GM23338 (cell line): ENCODE measurements at regions not wholly inside any gene's neighbourhood (a gene's known extent, or its start where the extent isn't known, plus 50 kb on each side); places are given as distances from the start of the nearest gene placed in this dataset.

Experiments
- ATAC-seq: fragments of 200-7000 bp; cut with Tn5 transposase; 3 replicates; pipeline ENCODE4 v1.9.1; 2020
- DNase-seq: peaks from one replicate; pipeline ENCODE4 v3.0.0-alpha.2; 2015; ENCODE audit warnings: low spot score
- H2AFZ ChIP-seq: fragments of 200-600 bp; sonication (generic); 2 replicates; pipeline ENCODE4 v1.8.0; 2016; ENCODE audit warnings: antibody characterized with exemption, mild to moderate bottlenecking, moderate library complexity
- H3F3A ChIP-seq: fragments of 200-600 bp; sonication (generic); replicated peaks from 2 replicates; pipeline ENCODE4 v1.8.0; 2017; ENCODE audit warnings: antibody characterized with exemption, mixed run types, low read depth
- H3K27ac ChIP-seq: fragments of 200-600 bp; sonication (generic); 2 replicates; pipeline ENCODE4 v1.6.1; 2016; ENCODE audit warnings: low read depth
- H3K27me3 ChIP-seq: fragments of 200-600 bp; sonication (generic); 2 replicates; pipeline ENCODE4 v1.8.0; 2016; ENCODE audit warnings: mild to moderate bottlenecking, mixed run types, moderate library complexity; ENCODE audit not compliant: insufficient read depth
- H3K36me3 ChIP-seq: fragments of 200-600 bp; sonication (generic); 2 replicates; pipeline ENCODE4 v1.8.0; 2016; ENCODE audit warnings: mild to moderate bottlenecking; ENCODE audit not compliant: insufficient read depth
- H3K4me1 ChIP-seq: fragments of 200-600 bp; sonication (generic); 2 replicates; pipeline ENCODE4 v1.8.0; 2016; ENCODE audit warnings: mild to moderate bottlenecking, moderate library complexity; ENCODE audit not compliant: insufficient read depth
- H3K4me2 ChIP-seq: fragments of 200-600 bp; sonication (generic); 2 replicates; pipeline ENCODE4 v1.7.1; 2017; ENCODE audit warnings: mixed run types
- H3K4me3 ChIP-seq: fragments of 200-600 bp; sonication (generic); 2 replicates; pipeline ENCODE4 v1.6.1; 2016; ENCODE audit warnings: mixed run types
- H3K79me2 ChIP-seq: fragments of 200-600 bp; sonication (generic); replicated peaks from 2 replicates; pipeline ENCODE4 v1.8.0; 2017; ENCODE audit warnings: mild to moderate bottlenecking; ENCODE audit not compliant: insufficient read depth
- H3K9me2 ChIP-seq: fragments of 200-600 bp; sonication (generic); 2 replicates; pipeline ENCODE4 v1.8.0; 2017; ENCODE audit not compliant: insufficient read depth
- H4K20me1 ChIP-seq: fragments of 200-600 bp; sonication (generic); replicated peaks from 2 replicates; pipeline ENCODE4 v1.8.0; 2017; ENCODE audit warnings: mild to moderate bottlenecking; ENCODE audit not compliant: insufficient read depth
- H3K27ac Mint-ChIP-seq: 2 replicates; pipeline ENCODE4 v1.8.0; 2020; ENCODE audit warnings: inconsistent platforms, mild to moderate bottlenecking, moderate library complexity, mixed read lengths
- H3K27me3 Mint-ChIP-seq: 3 replicates; pipeline ENCODE4 v1.8.0; 2022; ENCODE audit warnings: low read depth, mild to moderate bottlenecking, moderate library complexity, mixed read lengths, inconsistent platforms; ENCODE audit not compliant: insufficient read depth, poor library complexity
- H3K36me3 Mint-ChIP-seq: 3 replicates; pipeline ENCODE4 v1.8.0; 2021; ENCODE audit warnings: low read depth, mild to moderate bottlenecking, inconsistent platforms, moderate library complexity, mixed read lengths
- H3K4me1 Mint-ChIP-seq: 3 replicates; pipeline ENCODE4 v1.8.0; 2020; ENCODE audit warnings: mild to moderate bottlenecking, inconsistent platforms, mixed read lengths
- H3K4me3 Mint-ChIP-seq: 3 replicates; pipeline ENCODE4 v1.8.0; 2021; ENCODE audit warnings: moderate library complexity, mild to moderate bottlenecking, inconsistent platforms, mixed read lengths
- H3K9me3 Mint-ChIP-seq: 3 replicates; pipeline ENCODE4 v1.8.0; 2020; ENCODE audit warnings: moderate library complexity, mild to moderate bottlenecking, inconsistent platforms, mixed read lengths
- CREB1 ChIP-seq: fragments of 250-450 bp; sonication (Bioruptor Pico); IDR thresholded peaks from 2 replicates; pipeline ENCODE4 v1.5.0; 2020; ENCODE audit warnings: low read depth, mild to moderate bottlenecking, moderate library complexity
- CTCF ChIP-seq, 2 experiments: fragments of 200-600 bp in 1 of 2; sonication (generic) in 1 of 2; conservative IDR thresholded peaks; 2 replicates each; pipeline versions ENCODE4 v1.5.1 to v1.6.1; 2016 to 2017; ENCODE audit warnings: antibody characterized with exemption in 2 of 2, low read depth in 2 of 2, mild to moderate bottlenecking in 2 of 2, moderate library complexity in 1 of 2
- ETS1 ChIP-seq: IDR thresholded peaks from 2 replicates; pipeline ENCODE4 v1.6.1; 2016; ENCODE audit warnings: antibody characterized with exemption
- EZH2 ChIP-seq: fragments of 200-600 bp; sonication (generic); IDR thresholded peaks from one replicate; pipeline ENCODE4 v1.8.0; 2017; ENCODE audit warnings: antibody characterized with exemption, mild to moderate bottlenecking, low read depth; ENCODE audit not compliant: unreplicated experiment
- EZH2phosphoT487 ChIP-seq: fragments of 200-600 bp; sonication (generic); IDR thresholded peaks from one replicate; pipeline ENCODE4 v1.8.1; 2018; ENCODE audit warnings: antibody characterized with exemption; ENCODE audit not compliant: unreplicated experiment
- JUNB ChIP-seq: IDR thresholded peaks from one replicate; pipeline ENCODE4 v1.6.1; 2016; ENCODE audit warnings: antibody characterized with exemption; ENCODE audit not compliant: unreplicated experiment
- NANOG ChIP-seq: IDR thresholded peaks from 2 replicates; pipeline ENCODE4 v1.6.1; 2016; ENCODE audit warnings: antibody characterized with exemption, borderline replicate concordance
- STAT1 ChIP-seq: IDR thresholded peaks from one replicate; pipeline ENCODE4 v1.6.1; 2016; ENCODE audit warnings: antibody characterized with exemption; ENCODE audit not compliant: unreplicated experiment
- ZNF114 ChIP-seq: fragments of 250-450 bp; sonication (Bioruptor Pico); IDR thresholded peaks from 2 replicates; pipeline ENCODE4 v1.5.0; 2020; ENCODE audit warnings: mild to moderate bottlenecking, moderate library complexity
- ZNF331 ChIP-seq: fragments of 250-450 bp; sonication (Bioruptor Pico); IDR thresholded peaks from 2 replicates; pipeline ENCODE4 v1.5.0; 2020; ENCODE audit warnings: low read depth, mild to moderate bottlenecking, moderate library complexity
- ZNF462 ChIP-seq: fragments of 250-450 bp; sonication (Bioruptor Pico); IDR thresholded peaks from 2 replicates; pipeline ENCODE4 v1.5.0; 2020; ENCODE audit warnings: mild to moderate bottlenecking, moderate library complexity

GRCh38 chr9:115286411-115286810 is 168.5 kb upstream of the TNC start:
- H3K27ac ChIP-seq = no peak overlapping the region
- no peaks in the 10 kb centered on the region for H3K9me3 Mint-ChIP-seq
- no peak for ATAC-seq
- H3K4me3 Mint-ChIP-seq = no peak overlapping the region
- H3K4me2 ChIP-seq = no peak overlapping the region
- H3F3A ChIP-seq = no peaks in the 10 kb centered on the region
- H2AFZ ChIP-seq = no peak overlapping the region
- no peak overlapping the region for H3K27ac Mint-ChIP-seq
- H3K4me1 ChIP-seq = peaks cover 10% of the 10 kb centered on the region
- H3K27me3 ChIP-seq = no peaks in the 10 kb centered on the region
- no peak overlapping the region for H3K4me3 ChIP-seq
- 0 out of 2 replicates have a peak, but pooled peaks cover 2% of the 10 kb centered on the region for H3K9me2 ChIP-seq
- TF ChIP-seq ETS1 (no peak), EZH2 (no peak), JUNB (no peak), CREB1 (CRISPR knock-in tag) (no peak), STAT1 (no peak), ZNF114 (CRISPR knock-in tag) (no peak), ZNF462 (CRISPR knock-in tag) (no peak), EZH2phosphoT487 (no peak), ZNF331 (CRISPR knock-in tag) (no peak), NANOG (no peak), CTCF (conservative IDR thresholded peaks at IDR 0.05; ENCODE audit: low read depth in 2 of 2) (no peak)
- H3K36me3 Mint-ChIP-seq = no peaks in the 10 kb centered on the region
- no peaks in the 10 kb centered on the region; the same call in 1 of the 2 replicates for H4K20me1 ChIP-seq
- H3K4me1 Mint-ChIP-seq = peaks cover 11% of the 10 kb centered on the region; the same call in 2 of the 3 replicates
- no peaks in the 10 kb centered on the region for H3K36me3 ChIP-seq
- no peak for DNase-seq
- H3K79me2 ChIP-seq = no peaks in the 10 kb centered on the region
- no peaks in the 10 kb centered on the region for H3K27me3 Mint-ChIP-seq
